Osteoblast (primary cell): ENCODE measurements at regions not wholly inside any gene's neighbourhood (a gene's known extent, or its start where the extent isn't known, plus 50 kb on each side); places are given as distances from the start of the nearest gene placed in this dataset.

ENCODE experiments used
- DNase-seq: peaks from one replicate; pipeline ENCODE4 v3.0.0; 2011; ENCODE audit warnings: low spot score, mixed read lengths; ENCODE audit not compliant: insufficient read length; ENCODE audit errors: missing footprints
- H2AFZ ChIP-seq: 2 replicates; pipeline ENCODE4 v1.6.0; 2011; ENCODE audit warnings: mild to moderate bottlenecking, low read length
- H3K27ac ChIP-seq: 2 replicates; pipeline ENCODE4 v1.5.1; 2011; ENCODE audit warnings: mild to moderate bottlenecking, low read depth, low read length, moderate library complexity
- H3K27me3 ChIP-seq: 2 replicates; pipeline ENCODE4 v1.6.0; 2012; ENCODE audit warnings: mild to moderate bottlenecking, control low read depth, inconsistent platforms, low read length, moderate library complexity; ENCODE audit not compliant: insufficient read depth
- H3K36me3 ChIP-seq: 2 replicates; pipeline ENCODE4 v1.5.1; 2011; ENCODE audit warnings: mild to moderate bottlenecking, low read length, control low read depth, moderate library complexity; ENCODE audit not compliant: insufficient read depth
- H3K4me1 ChIP-seq: 2 replicates; pipeline ENCODE4 v1.5.1; 2011; ENCODE audit warnings: mild to moderate bottlenecking, low read length, control low read depth, moderate library complexity; ENCODE audit not compliant: insufficient read depth
- H3K4me2 ChIP-seq: 2 replicates; pipeline ENCODE4 v1.6.0; 2011; ENCODE audit warnings: mild to moderate bottlenecking, low read length; ENCODE audit not compliant: insufficient read depth
- H3K4me3 ChIP-seq: fragments of 200-600 bp; sonication (generic); 3 replicates; pipeline ENCODE4 v1.5.1; 2012; ENCODE audit warnings: mild to moderate bottlenecking, low read length, inconsistent platforms; ENCODE audit not compliant: insufficient read depth
- H3K79me2 ChIP-seq: 2 replicates; pipeline ENCODE4 v1.6.0; 2012; ENCODE audit warnings: mild to moderate bottlenecking, low read length, control low read depth, inconsistent platforms; ENCODE audit not compliant: insufficient read depth
- H3K9me3 ChIP-seq: 2 replicates; pipeline ENCODE4 v1.5.1; 2011; ENCODE audit warnings: low read depth, low read length, control low read depth
- H4K20me1 ChIP-seq: 2 replicates; pipeline ENCODE4 v1.6.0; 2012; ENCODE audit warnings: mild to moderate bottlenecking, low read length, control low read depth; ENCODE audit not compliant: insufficient read depth
- TF ChIP-seq, protein P1 (sequence below): IDR thresholded peaks from 2 replicates; pipeline ENCODE4 v1.5.1; 2011; ENCODE audit warnings: mild to moderate bottlenecking, low read depth, low read length, moderate library complexity; ENCODE audit errors: extremely low read depth

DNA sequence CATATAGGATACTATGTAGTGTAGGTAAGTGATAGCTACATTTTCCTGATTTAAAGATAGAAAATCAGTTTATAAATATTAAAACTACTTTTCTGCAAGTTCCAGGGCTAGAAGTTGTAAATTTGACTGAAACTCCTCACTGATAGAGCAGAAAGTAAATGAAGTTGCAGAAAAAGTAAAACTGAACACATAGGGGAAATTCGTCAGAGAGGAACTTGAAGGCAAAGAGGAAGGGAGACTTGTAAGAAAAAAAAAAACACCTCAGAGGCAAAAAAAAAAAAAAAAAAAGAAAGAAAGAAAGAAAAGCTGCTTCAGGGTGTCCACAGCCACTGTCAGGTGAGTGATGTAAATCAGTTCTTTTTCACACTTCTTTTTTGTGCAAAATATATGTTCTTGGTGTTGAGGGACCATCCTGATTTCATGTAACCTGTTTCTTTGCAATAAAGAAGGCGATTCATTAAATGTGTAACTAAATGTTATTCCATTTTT lies 336.2 kb upstream of the ZNF462 start:
- Histone ChIP-seq H3K4me2 (no peak overlapping the region), H3K4me3 (no peak overlapping the region), H2AFZ (no peak overlapping the region), H3K27ac (no peak overlapping the region), H3K27me3 (no peaks in the 10 kb centered on the region), H4K20me1 (no peaks in the 10 kb centered on the region), H3K36me3 (no peaks in the 10 kb centered on the region), H3K9me3 (no peaks in the 10 kb centered on the region), H3K4me1 (no peaks in the 10 kb centered on the region), H3K79me2 (no peaks in the 10 kb centered on the region)
- DNase-seq, result no peak
- TF ChIP-seq, protein P1, sequence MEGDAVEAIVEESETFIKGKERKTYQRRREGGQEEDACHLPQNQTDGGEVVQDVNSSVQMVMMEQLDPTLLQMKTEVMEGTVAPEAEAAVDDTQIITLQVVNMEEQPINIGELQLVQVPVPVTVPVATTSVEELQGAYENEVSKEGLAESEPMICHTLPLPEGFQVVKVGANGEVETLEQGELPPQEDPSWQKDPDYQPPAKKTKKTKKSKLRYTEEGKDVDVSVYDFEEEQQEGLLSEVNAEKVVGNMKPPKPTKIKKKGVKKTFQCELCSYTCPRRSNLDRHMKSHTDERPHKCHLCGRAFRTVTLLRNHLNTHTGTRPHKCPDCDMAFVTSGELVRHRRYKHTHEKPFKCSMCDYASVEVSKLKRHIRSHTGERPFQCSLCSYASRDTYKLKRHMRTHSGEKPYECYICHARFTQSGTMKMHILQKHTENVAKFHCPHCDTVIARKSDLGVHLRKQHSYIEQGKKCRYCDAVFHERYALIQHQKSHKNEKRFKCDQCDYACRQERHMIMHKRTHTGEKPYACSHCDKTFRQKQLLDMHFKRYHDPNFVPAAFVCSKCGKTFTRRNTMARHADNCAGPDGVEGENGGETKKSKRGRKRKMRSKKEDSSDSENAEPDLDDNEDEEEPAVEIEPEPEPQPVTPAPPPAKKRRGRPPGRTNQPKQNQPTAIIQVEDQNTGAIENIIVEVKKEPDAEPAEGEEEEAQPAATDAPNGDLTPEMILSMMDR, result no peak

DNA sequence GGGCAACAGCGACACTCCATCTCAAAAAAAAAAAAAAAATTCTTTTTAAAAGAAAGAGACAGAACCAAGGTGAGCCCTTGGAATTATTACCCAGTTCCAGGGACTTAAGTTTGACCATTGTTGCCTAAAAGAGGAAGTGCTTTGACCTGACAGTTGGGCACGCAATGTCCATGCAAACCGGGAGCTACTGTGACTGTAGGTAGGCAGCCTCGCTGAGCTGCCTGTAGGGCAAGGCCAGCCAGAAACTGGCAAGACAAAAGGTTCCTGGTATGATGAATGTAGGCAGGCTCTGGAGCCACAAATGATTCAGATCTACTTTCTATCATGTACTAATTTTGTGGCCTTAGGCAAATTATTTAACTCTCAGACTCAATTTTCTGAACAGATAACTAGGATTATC lies 334.8 kb upstream of the ZNF462 start:
- no peaks in the 10 kb centered on the region for H3K27me3 ChIP-seq
- H3K4me3 ChIP-seq, result no peak overlapping the region
- no peak overlapping the region for H2AFZ ChIP-seq
- no peaks in the 10 kb centered on the region for H3K36me3 ChIP-seq
- H3K9me3 ChIP-seq, result no peaks in the 10 kb centered on the region
- TF ChIP-seq, protein P1, result no peak
- DNase-seq, result no peak
- no peak overlapping the region for H3K27ac ChIP-seq
- H3K79me2 ChIP-seq, result no peaks in the 10 kb centered on the region
- no peak overlapping the region for H3K4me2 ChIP-seq
- no peaks in the 10 kb centered on the region for H4K20me1 ChIP-seq
- H3K4me1 ChIP-seq, result no peaks in the 10 kb centered on the region

DNA sequence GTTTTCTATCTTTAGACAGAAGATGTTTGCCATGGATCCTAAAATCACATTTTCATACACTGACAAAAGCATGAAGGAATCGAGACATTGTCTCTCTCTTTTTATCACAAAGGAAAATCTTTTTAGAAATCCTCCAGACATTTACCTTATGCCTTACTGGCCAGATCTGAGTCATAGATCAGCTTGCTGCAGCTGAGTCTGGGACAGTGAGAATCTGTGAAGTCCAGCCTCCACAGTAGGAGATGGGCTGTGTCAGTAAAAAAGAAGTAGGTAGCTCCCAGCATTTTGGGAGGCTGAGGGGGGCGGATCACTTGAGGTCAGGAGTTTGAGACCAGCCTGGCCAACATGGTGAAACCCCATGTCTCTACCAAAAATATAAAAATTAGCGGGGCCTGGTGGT lies 333.4 kb upstream of the ZNF462 start:
- Histone ChIP-seq H3K79me2 (no peaks in the 10 kb centered on the region), H3K36me3 (no peaks in the 10 kb centered on the region), H3K4me2 (no peak overlapping the region), H3K4me1 (no peaks in the 10 kb centered on the region), H3K27me3 (no peaks in the 10 kb centered on the region), H3K27ac (no peak overlapping the region), H3K4me3 (no peak overlapping the region), H3K9me3 (no peaks in the 10 kb centered on the region), H4K20me1 (no peaks in the 10 kb centered on the region), H2AFZ (no peak overlapping the region)
- TF ChIP-seq, protein P1, result no peak
- no peak for DNase-seq

DNA sequence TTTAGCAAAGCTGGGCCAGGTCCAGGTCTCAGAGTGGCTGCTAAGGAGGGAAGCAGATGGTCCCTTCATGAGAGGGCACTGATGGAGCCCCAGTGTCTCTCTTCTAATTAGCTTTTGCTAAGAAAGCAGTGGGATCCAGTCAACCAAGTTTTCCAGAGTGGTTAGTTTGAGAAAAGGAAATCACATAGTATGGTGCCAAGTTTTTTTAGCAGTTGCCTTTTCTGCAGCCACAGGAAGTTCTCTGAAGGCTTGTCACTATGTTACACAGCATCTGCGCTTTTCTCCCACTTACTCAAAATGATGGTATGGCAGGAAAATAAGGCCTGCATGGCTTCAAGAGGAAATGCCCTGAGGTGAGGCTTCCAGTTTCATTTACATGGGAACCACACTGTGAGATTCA lies 331.5 kb upstream of the ZNF462 start:
- Histone ChIP-seq H3K4me1 (no peaks in the 10 kb centered on the region), H2AFZ (no peak overlapping the region), H3K4me2 (no peak overlapping the region), H3K79me2 (no peaks in the 10 kb centered on the region), H3K27me3 (no peaks in the 10 kb centered on the region), H3K36me3 (no peaks in the 10 kb centered on the region), H3K27ac (no peak overlapping the region), H3K9me3 (no peaks in the 10 kb centered on the region), H3K4me3 (no peak overlapping the region), H4K20me1 (no peaks in the 10 kb centered on the region)
- DNase-seq, result no peak
- TF ChIP-seq, protein P1, result no peak
